ENCODE measurements at regions not wholly inside any gene's neighbourhood (a gene's known extent, or its start where the extent isn't known, plus 50 kb on each side); places are given as distances from the start of the nearest gene placed in this dataset.

DNA sequence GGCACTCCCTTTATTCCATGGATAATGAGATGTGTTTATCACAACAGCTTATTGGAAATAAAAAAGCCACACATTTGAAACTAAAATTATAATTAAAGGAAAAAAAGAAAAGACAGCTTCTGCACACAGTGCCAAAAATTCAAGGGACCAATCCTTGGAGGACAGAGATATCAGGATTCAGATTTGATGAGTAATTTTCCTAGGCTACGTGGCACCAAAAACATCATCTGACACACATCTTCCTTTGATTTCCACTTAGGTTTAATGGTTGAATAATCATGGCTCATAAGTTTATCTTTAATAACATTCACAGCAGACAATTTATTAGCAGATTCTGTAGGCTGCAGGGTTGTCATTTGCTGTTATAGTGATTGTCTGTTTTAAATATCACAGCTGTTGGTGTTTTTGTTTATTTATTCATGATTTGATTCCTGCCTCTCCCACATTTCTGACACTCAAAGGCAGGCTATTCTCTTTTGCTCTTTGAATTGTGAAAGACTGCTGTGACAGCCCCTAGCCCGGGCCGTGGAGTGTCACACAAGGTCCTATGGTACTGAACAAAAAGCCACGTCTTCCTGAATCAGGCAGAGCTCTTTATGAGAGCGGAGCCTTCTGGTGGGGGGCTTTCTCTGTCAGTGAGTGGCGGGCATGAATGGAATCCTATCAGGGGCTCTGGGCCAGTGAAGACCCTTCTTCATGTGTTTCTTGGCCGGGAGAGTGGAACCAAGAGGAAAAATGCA, 708.5 kb downstream of the SQOR start:
- intact Hi-C loops (cut with DNase I) = no loop called here

DNA sequence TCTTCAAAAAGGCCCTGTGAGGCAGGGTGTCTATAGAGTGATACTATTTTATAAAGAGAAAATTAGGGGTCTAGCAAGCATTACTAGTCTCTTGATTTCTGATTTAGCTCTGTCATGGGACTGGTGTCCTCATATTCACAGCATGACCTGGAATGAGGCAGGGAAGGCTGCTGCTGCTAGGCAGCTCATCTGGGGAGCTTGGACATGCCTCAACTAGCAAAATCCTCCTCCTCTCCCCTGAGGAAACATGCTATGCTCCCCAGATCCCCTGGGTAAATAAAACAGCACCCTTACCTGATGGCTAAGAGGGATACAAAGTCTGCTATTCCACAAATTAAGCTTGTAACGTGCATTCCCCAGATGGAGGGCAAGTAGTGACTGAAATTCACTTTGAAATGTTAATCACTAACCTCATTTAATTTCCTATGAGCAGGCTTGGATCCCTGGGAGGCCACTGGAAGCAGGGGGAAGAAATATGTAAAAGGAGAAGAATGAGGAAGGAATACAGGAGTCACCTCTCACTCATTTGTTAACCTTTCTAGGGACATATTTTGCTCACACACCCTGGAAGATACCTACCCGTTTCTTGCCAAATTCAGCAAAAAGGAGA, 709.4 kb downstream of the SQOR start:
- no peak for DNase-seq (ENCODE audit: low spot score)
- intact Hi-C loops (cut with DNase I) = no loop called here

More for the DNA sequence above, 708.5 kb downstream of the SQOR start:
- no peak for DNase-seq (ENCODE audit: low spot score)

DNA sequence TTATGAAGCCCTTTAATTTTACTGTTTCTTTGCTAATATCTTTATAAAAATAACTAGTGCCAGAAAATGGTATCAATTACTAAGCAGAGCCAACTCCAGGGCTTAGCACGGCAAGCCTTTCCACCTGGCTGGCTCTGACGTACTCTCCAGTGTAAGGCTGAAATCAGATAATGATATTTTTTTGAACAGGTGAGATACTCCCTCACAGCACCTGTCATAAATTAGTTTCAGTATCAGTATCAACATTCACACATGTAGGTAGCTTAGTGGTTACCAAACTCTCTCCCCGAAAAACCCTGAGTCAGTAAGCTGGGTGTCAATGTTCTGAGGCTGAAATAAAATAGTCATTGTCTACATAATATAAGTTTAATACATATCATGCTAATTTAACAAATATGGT, 710.1 kb downstream of the SQOR start:
- intact Hi-C loops (cut with DNase I) = no loop called here
- no peak for DNase-seq (ENCODE audit: low spot score)

DNA sequence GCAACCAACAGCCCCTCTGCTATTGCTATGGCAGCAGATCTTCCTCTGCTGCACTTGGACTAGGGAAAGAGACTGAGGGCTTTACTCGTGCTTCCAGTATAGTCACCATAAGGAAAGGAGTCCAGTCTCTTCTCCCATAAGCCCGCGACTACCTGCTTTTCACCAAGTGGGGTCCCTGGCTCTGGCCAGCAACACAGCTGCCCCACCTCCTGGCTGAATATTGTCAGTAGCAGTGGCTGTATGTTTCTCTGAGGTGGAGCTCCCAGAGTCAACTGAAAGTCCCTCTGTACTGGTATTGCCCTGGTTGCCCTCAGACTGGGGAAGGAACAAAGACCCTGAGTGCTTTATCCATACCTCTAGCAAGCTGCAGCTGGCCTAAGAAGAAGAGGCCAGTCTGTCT, 719.6 kb downstream of the SQOR start:
- intact Hi-C loops (cut with DNase I) = no loop called here
- DNase-seq (ENCODE audit: low spot score) = no peak

- no peak for DNase-seq (ENCODE audit: low spot score)
- intact Hi-C loops (cut with DNase I) = no loop called here
Measured at GRCh38 chr15:46365572-46365971, 730.7 kb downstream of the SQOR start.

DNA sequence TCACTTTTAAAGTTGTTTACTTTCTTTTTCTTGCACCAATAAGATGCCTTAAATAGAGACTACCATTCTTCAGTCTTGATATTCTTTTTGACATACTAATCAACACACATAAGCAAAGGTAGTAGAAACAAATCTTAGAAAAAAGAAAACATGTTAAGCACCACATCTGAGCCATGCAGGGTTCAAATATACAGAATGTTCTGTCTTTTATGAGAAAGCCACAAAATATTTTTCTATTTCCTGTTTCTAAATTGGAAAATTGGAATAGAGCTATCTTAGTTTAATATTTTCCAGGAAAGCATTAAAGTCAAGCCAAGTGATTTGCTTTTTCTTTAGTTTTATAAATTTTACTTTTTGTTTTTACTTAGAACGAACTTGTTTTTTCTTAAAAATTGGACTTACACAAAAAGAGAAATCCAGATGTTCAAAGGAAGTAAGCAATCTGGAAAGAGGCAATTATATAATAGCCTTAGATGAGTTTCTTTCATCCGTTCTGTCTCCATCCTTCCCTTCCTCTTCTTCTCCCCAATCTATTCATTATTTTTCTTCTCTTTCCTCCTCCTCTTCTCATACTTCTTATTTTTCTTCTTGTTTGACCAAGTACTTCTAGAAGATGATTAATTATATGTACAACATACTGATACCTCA, 731.7 kb downstream of the SQOR start:
- intact Hi-C loops (cut with DNase I) = no loop called here
- no peak for DNase-seq (ENCODE audit: low spot score)

DNA sequence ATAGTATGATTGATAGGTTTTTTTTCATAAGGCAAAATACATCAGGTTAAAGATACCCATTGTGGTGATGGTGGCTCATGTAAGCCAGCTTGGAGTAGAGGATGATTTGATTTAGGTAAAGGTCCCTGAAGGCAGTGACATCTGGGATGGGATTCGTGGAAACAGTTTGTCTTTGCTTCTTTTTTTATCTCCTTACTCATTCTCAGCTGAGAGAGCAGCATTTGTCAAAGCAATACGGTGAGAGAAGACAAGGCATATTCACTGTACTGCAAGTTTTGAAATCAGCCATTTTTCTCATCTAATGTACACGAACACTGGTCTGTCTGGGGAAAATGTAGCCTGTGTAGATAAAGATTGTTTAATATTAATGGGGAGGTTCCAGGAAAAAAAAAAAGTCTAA, 749.1 kb downstream of the SQOR start:
- no peak for DNase-seq (ENCODE audit: low spot score)
- intact Hi-C loops (cut with DNase I) = no loop called here

GRCh38 chr15:46386356-46386755, 751.5 kb downstream of the SQOR start:
- intact Hi-C loops (cut with DNase I) = no loop called here
- no peak for DNase-seq (ENCODE audit: low spot score)

DNA sequence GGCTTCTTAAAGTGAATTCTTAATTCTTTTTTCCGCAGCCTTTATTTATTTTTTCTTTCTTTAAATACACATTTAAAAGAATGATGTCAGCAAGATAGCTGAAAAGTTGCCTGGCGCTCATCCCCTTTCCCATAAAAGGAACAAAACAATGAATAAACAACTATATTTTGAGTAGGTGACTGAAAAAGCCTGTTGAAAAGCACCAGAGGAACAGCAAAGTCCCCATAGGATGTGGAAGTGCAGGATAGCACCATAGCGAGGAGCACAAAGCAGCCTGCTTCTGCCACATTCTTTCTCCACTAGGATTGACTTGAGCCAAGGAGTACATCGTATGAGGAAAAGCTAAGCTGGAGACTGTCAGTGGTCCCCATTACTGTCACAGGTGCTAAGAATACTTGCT, 754.9 kb downstream of the SQOR start:
- intact Hi-C loops (cut with DNase I) = no loop called here
- DNase-seq (ENCODE audit: low spot score) = no peak

- intact Hi-C loops (cut with DNase I) = no loop called here
- no peak for DNase-seq (ENCODE audit: low spot score)
Measured at GRCh38 chr15:46394463-46394862, 759.6 kb downstream of the SQOR start.

- intact Hi-C loops (cut with DNase I) = no loop called here
- no peak for DNase-seq (ENCODE audit: low spot score)
Measured at GRCh38 chr15:46408312-46408711, 773.5 kb downstream of the SQOR start.

GRCh38 chr15:46409841-46410301, 775.0 kb downstream of the SQOR start:
- no peak for DNase-seq (ENCODE audit: low spot score)
- intact Hi-C loops (cut with DNase I) = no loop called here

GRCh38 chr15:46410705-46411104, 775.9 kb downstream of the SQOR start:
- intact Hi-C loops (cut with DNase I) = no loop called here
- DNase-seq (ENCODE audit: low spot score) = no peak

- intact Hi-C loops (cut with DNase I) = no loop called here
- no peak for DNase-seq (ENCODE audit: low spot score)
Measured at GRCh38 chr15:46411900-46412299, 777.1 kb downstream of the SQOR start.

DNA sequence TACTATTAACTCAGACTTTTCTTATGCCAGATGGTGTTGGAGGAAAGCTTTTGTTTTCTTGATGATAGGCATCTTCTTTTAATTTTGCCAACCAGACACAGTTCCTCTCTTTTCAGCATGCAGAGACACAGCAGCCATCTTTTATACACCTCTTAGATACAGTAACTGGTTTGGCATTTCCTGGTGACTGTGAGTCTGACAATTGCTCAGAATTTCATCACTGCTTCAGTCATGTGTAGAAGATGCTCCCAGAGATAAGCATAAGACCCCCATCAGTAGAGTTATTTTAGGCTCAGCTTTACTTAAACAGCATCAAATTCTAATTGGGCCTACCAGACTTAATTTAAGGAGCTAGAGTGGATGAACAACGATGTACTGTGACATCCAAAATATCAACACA, 779.0 kb downstream of the SQOR start:
- intact Hi-C loops (cut with DNase I) = no loop called here
- no peak for DNase-seq (ENCODE audit: low spot score)

DNA sequence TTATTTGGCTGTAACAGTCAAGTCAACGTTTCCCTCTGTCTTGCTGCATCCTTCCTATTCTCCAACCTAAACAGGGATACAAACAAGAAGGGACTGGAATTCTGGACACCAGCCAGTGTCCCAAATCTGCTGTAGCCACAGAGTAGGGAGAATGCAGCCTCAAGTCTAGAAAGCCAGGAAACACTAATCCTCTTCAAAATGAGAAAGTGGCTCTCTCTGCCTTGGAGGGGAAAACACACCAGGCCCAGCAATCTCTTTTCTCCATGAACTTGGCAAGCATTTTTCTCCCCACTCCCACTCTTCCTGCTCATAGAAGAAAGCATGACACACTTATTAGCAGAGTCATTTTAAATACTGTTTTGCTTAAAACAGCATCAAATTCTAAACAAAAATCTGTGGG, 781.7 kb downstream of the SQOR start:
- intact Hi-C loops (cut with DNase I) = no loop called here
- no peak for DNase-seq (ENCODE audit: low spot score)

DNA sequence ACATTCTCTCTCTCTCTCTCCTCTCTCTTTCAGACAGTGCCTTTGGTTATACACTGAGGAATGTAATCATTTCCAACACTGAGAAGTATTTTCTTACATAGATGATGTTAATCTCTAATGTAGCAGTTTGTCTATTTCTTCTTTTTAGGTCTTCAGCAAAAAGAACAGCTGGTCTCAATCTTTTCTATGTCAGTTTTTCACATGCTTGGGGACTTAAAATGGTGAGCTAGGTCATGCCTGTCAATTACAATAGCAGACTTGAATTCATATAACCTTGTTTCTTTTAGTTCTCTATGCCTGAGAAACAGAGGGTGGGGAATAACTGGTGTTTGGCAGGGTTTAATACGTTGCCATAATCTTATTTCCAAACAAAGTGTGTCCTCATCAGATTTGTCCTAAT, 786.2 kb downstream of the SQOR start:
- DNase-seq (ENCODE audit: low spot score) = no peak
- intact Hi-C loops (cut with DNase I) = no loop called here

- intact Hi-C loops (cut with DNase I) = no loop called here
- DNase-seq (ENCODE audit: low spot score) = no peak
Measured at GRCh38 chr15:46441294-46442062, 806.6 kb downstream of the SQOR start.

- intact Hi-C loops (cut with DNase I) = no loop called here
- no peak for DNase-seq (ENCODE audit: low spot score)
Measured at GRCh38 chr15:46442184-46442583, 807.4 kb downstream of the SQOR start.

DNA sequence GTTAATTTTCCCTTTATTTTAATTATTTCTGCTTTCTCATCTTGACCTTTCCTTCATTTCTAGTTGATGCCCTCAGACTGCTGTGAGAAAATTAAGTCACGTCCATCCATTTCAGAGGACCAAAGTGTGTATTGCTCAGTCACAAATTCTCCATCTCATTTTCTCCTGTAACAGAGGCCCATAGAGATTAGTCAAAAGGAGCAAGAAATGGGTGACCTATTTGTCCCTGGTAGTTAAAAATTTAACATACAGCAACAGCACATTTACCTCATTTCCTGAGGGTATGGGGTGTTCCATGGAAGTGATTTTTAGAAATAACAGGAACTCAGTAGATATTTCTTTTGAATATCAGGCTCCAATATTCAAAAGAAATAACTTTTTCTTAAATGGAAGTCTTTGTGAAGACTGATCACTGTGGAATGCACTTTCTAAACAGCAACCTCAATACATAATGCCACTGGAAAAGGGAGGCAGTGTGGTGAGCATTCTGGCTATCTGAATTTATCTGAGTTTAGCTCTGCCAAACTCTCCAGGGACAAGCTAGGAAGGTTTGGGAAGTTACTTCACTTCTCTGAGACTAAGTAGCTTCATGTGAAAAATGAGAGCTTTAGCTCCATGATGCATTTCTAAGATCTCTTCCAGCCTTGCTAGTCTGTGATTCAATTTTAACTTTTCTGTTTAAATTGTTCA, 808.2 kb downstream of the SQOR start:
- intact Hi-C loops (cut with DNase I) = no loop called here
- DNase-seq (ENCODE audit: low spot score) = no peak
